Mammary epithelial cell (primary cell): ENCODE measurements at regions not wholly inside any gene's neighbourhood (a gene's known extent, or its start where the extent isn't known, plus 50 kb on each side); places are given as distances from the start of the nearest gene placed in this dataset.

Source experiments
- EZH2 ChIP-seq: IDR thresholded peaks from 2 replicates; pipeline ENCODE4 v1.6.1; 2012; ENCODE audit warnings: low read length, inconsistent platforms, borderline replicate concordance
- TF ChIP-seq, protein P1 (sequence below), 2 donors: IDR thresholded peaks in 1 of 2; conservative IDR thresholded peaks in 1 of 2; 2 replicates each; pipeline ENCODE4 v1.5.1; 2011 to 2012; ENCODE audit warnings: inconsistent platforms in 2 of 2, low read length in 2 of 2, mild to moderate bottlenecking in 2 of 2, control low read depth in 1 of 2, low read depth in 1 of 2; ENCODE audit not compliant: insufficient read depth in 1 of 2; ENCODE audit errors: extremely low read depth in 1 of 2

DNA sequence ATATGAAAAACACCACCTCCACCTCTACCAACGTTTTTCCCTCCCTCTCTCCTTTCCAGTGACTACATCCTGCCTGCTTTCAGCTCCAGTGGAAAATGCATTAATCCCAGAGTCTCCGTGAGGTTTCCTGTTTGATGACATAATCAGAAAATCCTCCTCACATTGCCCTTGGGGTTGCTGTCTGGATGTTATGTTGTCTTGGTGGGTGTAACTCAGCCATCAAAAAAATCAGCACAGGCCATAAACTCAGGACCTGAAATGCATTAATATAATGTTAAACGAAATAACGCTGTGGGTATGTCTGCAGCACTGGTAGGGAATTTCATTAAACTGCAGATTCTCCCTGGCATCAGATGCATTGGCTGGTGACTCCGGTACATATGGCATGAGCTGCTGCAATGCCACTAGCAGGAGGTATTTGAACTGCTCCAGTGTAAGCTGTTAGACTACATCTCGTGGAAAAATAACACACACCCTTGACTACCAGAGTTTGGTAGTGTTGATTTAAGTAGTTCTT lies 297.8 kb downstream of the PRL start:
- TF ChIP-seq, protein P1, sequence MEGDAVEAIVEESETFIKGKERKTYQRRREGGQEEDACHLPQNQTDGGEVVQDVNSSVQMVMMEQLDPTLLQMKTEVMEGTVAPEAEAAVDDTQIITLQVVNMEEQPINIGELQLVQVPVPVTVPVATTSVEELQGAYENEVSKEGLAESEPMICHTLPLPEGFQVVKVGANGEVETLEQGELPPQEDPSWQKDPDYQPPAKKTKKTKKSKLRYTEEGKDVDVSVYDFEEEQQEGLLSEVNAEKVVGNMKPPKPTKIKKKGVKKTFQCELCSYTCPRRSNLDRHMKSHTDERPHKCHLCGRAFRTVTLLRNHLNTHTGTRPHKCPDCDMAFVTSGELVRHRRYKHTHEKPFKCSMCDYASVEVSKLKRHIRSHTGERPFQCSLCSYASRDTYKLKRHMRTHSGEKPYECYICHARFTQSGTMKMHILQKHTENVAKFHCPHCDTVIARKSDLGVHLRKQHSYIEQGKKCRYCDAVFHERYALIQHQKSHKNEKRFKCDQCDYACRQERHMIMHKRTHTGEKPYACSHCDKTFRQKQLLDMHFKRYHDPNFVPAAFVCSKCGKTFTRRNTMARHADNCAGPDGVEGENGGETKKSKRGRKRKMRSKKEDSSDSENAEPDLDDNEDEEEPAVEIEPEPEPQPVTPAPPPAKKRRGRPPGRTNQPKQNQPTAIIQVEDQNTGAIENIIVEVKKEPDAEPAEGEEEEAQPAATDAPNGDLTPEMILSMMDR (conservative IDR thresholded peaks at IDR 0.05 in 1 of 2, IDR thresholded peaks at IDR 0.05 in 1 of 2; ENCODE audit: extremely low read depth in 1 of 2, insufficient read depth in 1 of 2, low read depth in 1 of 2, low read length in 2 of 2): no peak
- no peak for TF ChIP-seq EZH2
